ENCODE measurements at regions not wholly inside any gene's neighbourhood (a gene's known extent, or its start where the extent isn't known, plus 50 kb on each side); places are given as distances from the start of the nearest gene placed in this dataset.

GRCh38 chr13:59464926-59465325, 698.8 kb downstream of the DIAPH3 start:
- no peak for TF ChIP-seq EZH2 (IDR thresholded peaks at IDR 0.05; ENCODE audit: insufficient read depth, low read length)
- TF ChIP-seq CTCF (IDR thresholded peaks at IDR 0.05; ENCODE audit: insufficient read depth, low read depth, low read length), result no peak
